ENCODE measurements at regions not wholly inside any gene's neighbourhood (a gene's known extent, or its start where the extent isn't known, plus 50 kb on each side); places are given as distances from the start of the nearest gene placed in this dataset.

- peaks cover 7% of the 10 kb centered on the region for H3K27me3 Mint-ChIP-seq
- H3K9me3 Mint-ChIP-seq: peaks cover 12% of the 10 kb centered on the region
- H3K27ac Mint-ChIP-seq: no peak overlapping the region
- H3K4me3 Mint-ChIP-seq: no peak overlapping the region
- H3K36me3 Mint-ChIP-seq (ENCODE audit: low read depth): no peaks in the 10 kb centered on the region
- H3K4me1 Mint-ChIP-seq (ENCODE audit: low read depth): no peaks in the 10 kb centered on the region
- intact Hi-C loops (cut with micrococcal nuclease): no loop called here
These were observed 569.5 kb downstream of the MATN1 start for GRCh38 chr1:30153743-30154449.

GRCh38 chr1:30151826-30152225 lies 571.6 kb downstream of the MATN1 start:
- intact Hi-C loops (cut with micrococcal nuclease): no loop called here
- H3K36me3 Mint-ChIP-seq (ENCODE audit: low read depth): no peaks in the 10 kb centered on the region
- peaks cover 12% of the 10 kb centered on the region for H3K9me3 Mint-ChIP-seq
- H3K27ac Mint-ChIP-seq: no peak overlapping the region
- no peak overlapping the region for H3K4me3 Mint-ChIP-seq
- H3K27me3 Mint-ChIP-seq: peaks cover 5% of the 10 kb centered on the region
- peaks cover under 1% of the 10 kb centered on the region for H3K4me1 Mint-ChIP-seq (ENCODE audit: low read depth)

- no peak overlapping the region for H3K4me3 Mint-ChIP-seq
- H3K4me1 Mint-ChIP-seq (ENCODE audit: low read depth): peaks cover 7% of the 10 kb centered on the region
- H3K9me3 Mint-ChIP-seq: peaks cover 12% of the 10 kb centered on the region
- H3K27ac Mint-ChIP-seq: no peak overlapping the region
- intact Hi-C loops (cut with micrococcal nuclease): no loop called here
- peaks cover 5% of the 10 kb centered on the region for H3K27me3 Mint-ChIP-seq
- no peaks in the 10 kb centered on the region for H3K36me3 Mint-ChIP-seq (ENCODE audit: low read depth)
These were observed 572.3 kb downstream of the MATN1 start for GRCh38 chr1:30151119-30151518.

GRCh38 chr1:30149226-30149625 lies 574.2 kb downstream of the MATN1 start:
- peaks cover 14% of the 10 kb centered on the region for H3K4me1 Mint-ChIP-seq (ENCODE audit: low read depth)
- H3K36me3 Mint-ChIP-seq (ENCODE audit: low read depth): no peaks in the 10 kb centered on the region
- no peak overlapping the region for H3K27ac Mint-ChIP-seq
- H3K4me3 Mint-ChIP-seq: no peak overlapping the region
- intact Hi-C loops (cut with micrococcal nuclease): no loop called here
- peaks cover 12% of the 10 kb centered on the region for H3K9me3 Mint-ChIP-seq
- peaks cover 14% of the 10 kb centered on the region for H3K27me3 Mint-ChIP-seq

GRCh38 chr1:30148676-30149075 lies 574.7 kb downstream of the MATN1 start:
- peaks cover 15% of the 10 kb centered on the region for H3K27me3 Mint-ChIP-seq
- intact Hi-C loops (cut with micrococcal nuclease): no loop called here
- H3K4me1 Mint-ChIP-seq (ENCODE audit: low read depth): peaks cover 14% of the 10 kb centered on the region
- peaks cover 12% of the 10 kb centered on the region for H3K9me3 Mint-ChIP-seq
- no peak overlapping the region for H3K4me3 Mint-ChIP-seq
- no peak overlapping the region for H3K27ac Mint-ChIP-seq
- H3K36me3 Mint-ChIP-seq (ENCODE audit: low read depth): no peaks in the 10 kb centered on the region

- Mint-ChIP-seq H3K27ac (no peak overlapping the region), H3K4me1 (ENCODE audit: low read depth) (peaks cover 14% of the 10 kb centered on the region), H3K4me3 (no peak overlapping the region), H3K9me3 (peaks cover 12% of the 10 kb centered on the region), H3K27me3 (peaks cover 14% of the 10 kb centered on the region), H3K36me3 (ENCODE audit: low read depth) (no peaks in the 10 kb centered on the region)
- intact Hi-C loops (cut with micrococcal nuclease): no loop called here
These were observed 576.2 kb downstream of the MATN1 start for GRCh38 chr1:30147188-30147587.

GRCh38 chr1:30146448-30146847 lies 576.9 kb downstream of the MATN1 start:
- intact Hi-C loops (cut with micrococcal nuclease): no loop called here
- peaks cover 14% of the 10 kb centered on the region for H3K4me1 Mint-ChIP-seq (ENCODE audit: low read depth)
- H3K27ac Mint-ChIP-seq: no peak overlapping the region
- H3K4me3 Mint-ChIP-seq: no peak overlapping the region
- peaks cover 14% of the 10 kb centered on the region for H3K27me3 Mint-ChIP-seq
- no peaks in the 10 kb centered on the region for H3K36me3 Mint-ChIP-seq (ENCODE audit: low read depth)
- H3K9me3 Mint-ChIP-seq: peaks cover 9% of the 10 kb centered on the region

- intact Hi-C loops (cut with micrococcal nuclease): no loop called here
- H3K4me1 Mint-ChIP-seq (ENCODE audit: low read depth): peaks cover 14% of the 10 kb centered on the region
- H3K27ac Mint-ChIP-seq: no peak overlapping the region
- peaks cover 14% of the 10 kb centered on the region for H3K27me3 Mint-ChIP-seq
- no peak overlapping the region for H3K4me3 Mint-ChIP-seq
- no peaks in the 10 kb centered on the region for H3K36me3 Mint-ChIP-seq (ENCODE audit: low read depth)
- peaks cover 3% of the 10 kb centered on the region for H3K9me3 Mint-ChIP-seq
These were observed 577.6 kb downstream of the MATN1 start for GRCh38 chr1:30145723-30146303.

GRCh38 chr1:30144831-30145230 lies 578.6 kb downstream of the MATN1 start:
- no peak overlapping the region for H3K4me3 Mint-ChIP-seq
- intact Hi-C loops (cut with micrococcal nuclease): no loop called here
- H3K4me1 Mint-ChIP-seq (ENCODE audit: low read depth): peaks cover 14% of the 10 kb centered on the region
- H3K27me3 Mint-ChIP-seq: peaks cover 14% of the 10 kb centered on the region
- no peaks in the 10 kb centered on the region for H3K9me3 Mint-ChIP-seq
- no peak overlapping the region for H3K27ac Mint-ChIP-seq
- no peaks in the 10 kb centered on the region for H3K36me3 Mint-ChIP-seq (ENCODE audit: low read depth)

- H3K27me3 Mint-ChIP-seq: peaks cover 13% of the 10 kb centered on the region
These were observed 579.9 kb downstream of the MATN1 start for GRCh38 chr1:30143517-30143916.

GRCh38 chr1:30140566-30140965 lies 582.8 kb downstream of the MATN1 start:
- no peak overlapping the region for H3K27ac Mint-ChIP-seq
- no peaks in the 10 kb centered on the region for H3K36me3 Mint-ChIP-seq (ENCODE audit: low read depth)
- no peaks in the 10 kb centered on the region for H3K9me3 Mint-ChIP-seq
- peaks cover 2% of the 10 kb centered on the region for H3K4me1 Mint-ChIP-seq (ENCODE audit: low read depth)
- H3K27me3 Mint-ChIP-seq: peaks cover 12% of the 10 kb centered on the region
- no peak overlapping the region for H3K4me3 Mint-ChIP-seq
- intact Hi-C loops (cut with micrococcal nuclease): no loop called here

More at GRCh38 chr1:30143517-30143916, 579.9 kb downstream of the MATN1 start:
- H3K36me3 Mint-ChIP-seq (ENCODE audit: low read depth): no peaks in the 10 kb centered on the region
- intact Hi-C loops (cut with micrococcal nuclease): no loop called here
- peaks cover 14% of the 10 kb centered on the region for H3K4me1 Mint-ChIP-seq (ENCODE audit: low read depth)
- no peak overlapping the region for H3K4me3 Mint-ChIP-seq
- H3K27ac Mint-ChIP-seq: no peak overlapping the region
- H3K9me3 Mint-ChIP-seq: no peaks in the 10 kb centered on the region

GRCh38 chr1:30138891-30139290 lies 584.5 kb downstream of the MATN1 start:
- no peak overlapping the region for H3K27ac Mint-ChIP-seq
- no peaks in the 10 kb centered on the region for H3K36me3 Mint-ChIP-seq (ENCODE audit: low read depth)
- H3K4me3 Mint-ChIP-seq: no peak overlapping the region
- intact Hi-C loops (cut with micrococcal nuclease): no loop called here
- no peaks in the 10 kb centered on the region for H3K4me1 Mint-ChIP-seq (ENCODE audit: low read depth)
- H3K9me3 Mint-ChIP-seq: no peaks in the 10 kb centered on the region
- H3K27me3 Mint-ChIP-seq: peaks cover 6% of the 10 kb centered on the region

GRCh38 chr1:30137001-30137400 lies 586.4 kb downstream of the MATN1 start:
- no peaks in the 10 kb centered on the region for H3K4me1 Mint-ChIP-seq (ENCODE audit: low read depth)
- peaks cover 3% of the 10 kb centered on the region for H3K27me3 Mint-ChIP-seq

GRCh38 chr1:30135698-30136097 lies 587.7 kb downstream of the MATN1 start:
- no peaks in the 10 kb centered on the region for H3K36me3 Mint-ChIP-seq (ENCODE audit: low read depth)
- peaks cover 8% of the 10 kb centered on the region for H3K4me1 Mint-ChIP-seq (ENCODE audit: low read depth)
- H3K27me3 Mint-ChIP-seq: peaks cover 3% of the 10 kb centered on the region
- no peak overlapping the region for H3K27ac Mint-ChIP-seq
- H3K9me3 Mint-ChIP-seq: no peaks in the 10 kb centered on the region
- no peak overlapping the region for H3K4me3 Mint-ChIP-seq
- intact Hi-C loops (cut with micrococcal nuclease): no loop called here

More at GRCh38 chr1:30137001-30137400, 586.4 kb downstream of the MATN1 start:
- Mint-ChIP-seq H3K4me3 (no peak overlapping the region), H3K36me3 (ENCODE audit: low read depth) (no peaks in the 10 kb centered on the region), H3K27ac (no peak overlapping the region), H3K9me3 (no peaks in the 10 kb centered on the region)
- intact Hi-C loops (cut with micrococcal nuclease): no loop called here

All from dendritic cell treated with granulocyte-macrophage colony-stimulating factor and Interleukin-4, amounts not matched to agents 40 ng/mL and 50 ng/mL, for 4 days (primary cell).